ENCODE measurements at regions not wholly inside any gene's neighbourhood (a gene's known extent, or its start where the extent isn't known, plus 50 kb on each side); places are given as distances from the start of the nearest gene placed in this dataset.
A peak's percentile ranks its signal among the peaks of the same experiment; 100 is the strongest.

DNA sequence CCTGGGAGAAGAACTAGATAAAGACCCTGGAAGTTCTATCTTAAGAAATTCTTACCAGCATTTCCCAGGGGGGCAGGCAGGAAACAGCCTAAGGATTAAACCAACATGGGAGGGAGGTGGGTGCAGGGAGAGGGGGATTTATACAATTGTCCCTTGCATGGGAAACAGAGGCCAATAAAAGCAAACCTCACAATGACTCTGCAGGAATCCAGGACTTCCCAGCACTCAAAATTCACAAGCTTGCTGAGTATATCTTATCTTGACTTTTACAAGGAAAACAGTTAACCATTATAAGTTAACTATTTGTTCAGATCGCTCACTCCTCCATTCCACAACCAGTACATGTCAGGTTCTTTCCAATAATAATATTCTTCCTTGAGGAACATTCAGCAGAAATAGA lies 241.3 kb downstream of the MREG start:
- Histone ChIP-seq H3K27me3 (ENCODE audit: insufficient read depth) (no peaks in the 10 kb centered on the region), H4K20me1 (ENCODE audit: insufficient read depth) (no peaks in the 10 kb centered on the region), H3K4me3 (ENCODE audit: low read depth in 2 of 2, low read length in 1 of 2) (no peak overlapping the region), H3K9ac (peak overlapping the region; percentile 13; the same call in 1 of the 2 replicates), H2AFZ (ENCODE audit: low read depth) (peak overlapping the region; percentile 48; the same call in 1 of the 2 replicates), H3K36me3 (replicated peaks in 1 of 2; ENCODE audit: control insufficient read depth in 1 of 2, insufficient read depth in 2 of 2, low read length in 1 of 2) (no peaks in the 10 kb centered on the region), H3K4me2 (peak overlapping the region; percentile 17; the same call in 1 of the 2 replicates), H3K9me3 (no peaks in the 10 kb centered on the region), H3K9me2 (no peaks in the 10 kb centered on the region), H3F3A (replicated peaks; ENCODE audit: insufficient read depth) (peaks cover 12% of the 10 kb centered on the region), H3K4me1 (ENCODE audit: control insufficient read depth in 1 of 2, insufficient read depth in 2 of 2, low read depth in 1 of 2, low read length in 1 of 2) (peaks cover 0 to 38% of the 10 kb centered on the region in 2 experiments; a peak in 3 of 4 replicates), H3K79me2 (ENCODE audit: insufficient read depth) (no peaks in the 10 kb centered on the region), H3K27ac (ENCODE audit: low read depth in 2 of 2, low read length in 1 of 2) (peak overlapping the region in 1 of 2 experiments; percentile 75; a peak in 2 of 4 replicates)
- CTCF ChIA-PET: interaction anchor here (1.0 kb wide), 1 partner anchor 10 kb away, joined by 3 read pairs; no protein-coding TSS in a partner anchor
- 68% methylated on average over 1 of the region's 1 CpG for WGBS (ENCODE audit: low lambda C conversion rate)
- TF ChIP-seq, protein P1, sequence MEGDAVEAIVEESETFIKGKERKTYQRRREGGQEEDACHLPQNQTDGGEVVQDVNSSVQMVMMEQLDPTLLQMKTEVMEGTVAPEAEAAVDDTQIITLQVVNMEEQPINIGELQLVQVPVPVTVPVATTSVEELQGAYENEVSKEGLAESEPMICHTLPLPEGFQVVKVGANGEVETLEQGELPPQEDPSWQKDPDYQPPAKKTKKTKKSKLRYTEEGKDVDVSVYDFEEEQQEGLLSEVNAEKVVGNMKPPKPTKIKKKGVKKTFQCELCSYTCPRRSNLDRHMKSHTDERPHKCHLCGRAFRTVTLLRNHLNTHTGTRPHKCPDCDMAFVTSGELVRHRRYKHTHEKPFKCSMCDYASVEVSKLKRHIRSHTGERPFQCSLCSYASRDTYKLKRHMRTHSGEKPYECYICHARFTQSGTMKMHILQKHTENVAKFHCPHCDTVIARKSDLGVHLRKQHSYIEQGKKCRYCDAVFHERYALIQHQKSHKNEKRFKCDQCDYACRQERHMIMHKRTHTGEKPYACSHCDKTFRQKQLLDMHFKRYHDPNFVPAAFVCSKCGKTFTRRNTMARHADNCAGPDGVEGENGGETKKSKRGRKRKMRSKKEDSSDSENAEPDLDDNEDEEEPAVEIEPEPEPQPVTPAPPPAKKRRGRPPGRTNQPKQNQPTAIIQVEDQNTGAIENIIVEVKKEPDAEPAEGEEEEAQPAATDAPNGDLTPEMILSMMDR (IDR thresholded peaks at IDR 0.05): no peak
- TF ChIP-seq ELF1 (IDR thresholded peaks at IDR 0.05) (no peak), RAD21 (IDR thresholded peaks at IDR 0.05; ENCODE audit: low read length) (no peak)
- DNase-seq: no peak
- POLR2A ChIA-PET: no interaction called here

DNA sequence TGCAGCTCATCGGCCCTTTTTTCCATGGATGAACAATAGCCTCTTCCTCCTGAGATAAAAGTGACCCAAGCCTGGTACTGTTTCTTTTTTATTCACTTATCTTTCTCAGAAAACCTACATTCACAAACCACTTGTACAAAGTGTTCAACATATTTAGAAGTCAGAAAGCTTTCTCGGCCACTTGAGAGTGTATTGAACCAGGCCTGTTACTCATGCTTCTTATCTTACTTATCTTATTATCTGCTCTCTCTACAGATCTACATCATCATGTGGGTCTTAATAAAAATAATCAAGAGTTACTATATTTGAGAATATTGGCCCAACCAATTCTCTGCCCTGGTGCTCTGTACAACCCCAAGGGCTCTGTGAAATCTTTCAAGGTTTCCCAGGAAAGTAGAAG lies 242.1 kb downstream of the MREG start:
- Histone ChIP-seq H3K9me2 (no peaks in the 10 kb centered on the region), H2AFZ (ENCODE audit: low read depth) (peak overlapping the region; percentile 33; the same call in 1 of the 2 replicates), H3K27ac (ENCODE audit: low read depth in 2 of 2, low read length in 1 of 2) (peak overlapping the region in 1 of 2 experiments; percentile 75; a peak in 2 of 4 replicates), H3F3A (replicated peaks; ENCODE audit: insufficient read depth) (peaks cover 12% of the 10 kb centered on the region), H3K9ac (peak overlapping the region; percentile 13; the same call in 1 of the 2 replicates), H3K36me3 (replicated peaks in 1 of 2; ENCODE audit: control insufficient read depth in 1 of 2, insufficient read depth in 2 of 2, low read length in 1 of 2) (no peaks in the 10 kb centered on the region), H3K4me1 (ENCODE audit: control insufficient read depth in 1 of 2, insufficient read depth in 2 of 2, low read depth in 1 of 2, low read length in 1 of 2) (peaks cover 2 to 38% of the 10 kb centered on the region in 2 experiments), H3K4me3 (ENCODE audit: low read depth in 2 of 2, low read length in 1 of 2) (no peak overlapping the region), H3K27me3 (ENCODE audit: insufficient read depth) (no peaks in the 10 kb centered on the region), H3K4me2 (peak overlapping the region; percentile 17; the same call in 1 of the 2 replicates), H4K20me1 (ENCODE audit: insufficient read depth) (no peaks in the 10 kb centered on the region), H3K79me2 (ENCODE audit: insufficient read depth) (no peaks in the 10 kb centered on the region), H3K9me3 (no peaks in the 10 kb centered on the region)
- TF ChIP-seq MXI1 (IDR thresholded peaks at IDR 0.05; ENCODE audit: low read depth, low read length): no peak
- TF ChIP-seq, protein P2, sequence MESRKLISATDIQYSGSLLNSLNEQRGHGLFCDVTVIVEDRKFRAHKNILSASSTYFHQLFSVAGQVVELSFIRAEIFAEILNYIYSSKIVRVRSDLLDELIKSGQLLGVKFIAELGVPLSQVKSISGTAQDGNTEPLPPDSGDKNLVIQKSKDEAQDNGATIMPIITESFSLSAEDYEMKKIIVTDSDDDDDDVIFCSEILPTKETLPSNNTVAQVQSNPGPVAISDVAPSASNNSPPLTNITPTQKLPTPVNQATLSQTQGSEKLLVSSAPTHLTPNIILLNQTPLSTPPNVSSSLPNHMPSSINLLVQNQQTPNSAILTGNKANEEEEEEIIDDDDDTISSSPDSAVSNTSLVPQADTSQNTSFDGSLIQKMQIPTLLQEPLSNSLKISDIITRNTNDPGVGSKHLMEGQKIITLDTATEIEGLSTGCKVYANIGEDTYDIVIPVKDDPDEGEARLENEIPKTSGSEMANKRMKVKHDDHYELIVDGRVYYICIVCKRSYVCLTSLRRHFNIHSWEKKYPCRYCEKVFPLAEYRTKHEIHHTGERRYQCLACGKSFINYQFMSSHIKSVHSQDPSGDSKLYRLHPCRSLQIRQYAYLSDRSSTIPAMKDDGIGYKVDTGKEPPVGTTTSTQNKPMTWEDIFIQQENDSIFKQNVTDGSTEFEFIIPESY (IDR thresholded peaks at IDR 0.05; ENCODE audit: borderline replicate concordance, low read depth): no peak
- no peak for TF ChIP-seq FOSL2 (IDR thresholded peaks at IDR 0.05; ENCODE audit: borderline replicate concordance, low read depth)
- TF ChIP-seq, protein P3, sequence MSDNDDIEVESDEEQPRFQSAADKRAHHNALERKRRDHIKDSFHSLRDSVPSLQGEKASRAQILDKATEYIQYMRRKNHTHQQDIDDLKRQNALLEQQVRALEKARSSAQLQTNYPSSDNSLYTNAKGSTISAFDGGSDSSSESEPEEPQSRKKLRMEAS (IDR thresholded peaks at IDR 0.05; ENCODE audit: low read depth): no peak
- TF ChIP-seq RAD21 (IDR thresholded peaks at IDR 0.05; ENCODE audit: low read length): no peak
- TF ChIP-seq YY1 (IDR thresholded peaks at IDR 0.05; ENCODE audit: low read depth): no peak
- TF ChIP-seq RCOR1 (IDR thresholded peaks at IDR 0.05; ENCODE audit: low read length): no peak
- no peak; the same call in 1 of the 2 replicates for TF ChIP-seq TCF12 (IDR thresholded peaks at IDR 0.05)
- TF ChIP-seq, protein P1 (IDR thresholded peaks at IDR 0.05): no peak
- TF ChIP-seq FOXJ3 (CRISPR knock-in tag; IDR thresholded peaks at IDR 0.05): no peak
- TF ChIP-seq ELF1 (IDR thresholded peaks at IDR 0.05): no peak
- TF ChIP-seq, protein P4, sequence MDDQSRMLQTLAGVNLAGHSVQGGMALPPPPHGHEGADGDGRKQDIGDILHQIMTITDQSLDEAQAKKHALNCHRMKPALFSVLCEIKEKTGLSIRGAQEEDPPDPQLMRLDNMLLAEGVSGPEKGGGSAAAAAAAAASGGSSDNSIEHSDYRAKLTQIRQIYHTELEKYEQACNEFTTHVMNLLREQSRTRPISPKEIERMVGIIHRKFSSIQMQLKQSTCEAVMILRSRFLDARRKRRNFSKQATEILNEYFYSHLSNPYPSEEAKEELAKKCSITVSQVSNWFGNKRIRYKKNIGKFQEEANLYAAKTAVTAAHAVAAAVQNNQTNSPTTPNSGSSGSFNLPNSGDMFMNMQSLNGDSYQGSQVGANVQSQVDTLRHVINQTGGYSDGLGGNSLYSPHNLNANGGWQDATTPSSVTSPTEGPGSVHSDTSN (IDR thresholded peaks at IDR 0.05): no peak
- no peak for TF ChIP-seq EP300 (IDR thresholded peaks at IDR 0.05; ENCODE audit: borderline replicate concordance in 1 of 2, low read depth in 1 of 2, low read length in 1 of 2)
- TF ChIP-seq SIN3A (IDR thresholded peaks at IDR 0.05; ENCODE audit: borderline replicate concordance, low read depth, low read length): no peak
- no peak for TF ChIP-seq GATA2 (CRISPR knock-in tag; IDR thresholded peaks at IDR 0.05)
- WGBS (ENCODE audit: low lambda C conversion rate): 92% methylated on average over 2 of the region's 2 CpGs
- ChIA-PET CTCF (interaction anchor here (1.4 kb wide), 1 partner anchor 21 kb away, joined by 3 read pairs; no protein-coding TSS in a partner anchor), POLR2A (no interaction called here)
- DNase-seq: no peak

Data from SK-N-SH (cell line).